ENCODE measurements at regions not wholly inside any gene's neighbourhood (a gene's known extent, or its start where the extent isn't known, plus 50 kb on each side); places are given as distances from the start of the nearest gene placed in this dataset.

DNA sequence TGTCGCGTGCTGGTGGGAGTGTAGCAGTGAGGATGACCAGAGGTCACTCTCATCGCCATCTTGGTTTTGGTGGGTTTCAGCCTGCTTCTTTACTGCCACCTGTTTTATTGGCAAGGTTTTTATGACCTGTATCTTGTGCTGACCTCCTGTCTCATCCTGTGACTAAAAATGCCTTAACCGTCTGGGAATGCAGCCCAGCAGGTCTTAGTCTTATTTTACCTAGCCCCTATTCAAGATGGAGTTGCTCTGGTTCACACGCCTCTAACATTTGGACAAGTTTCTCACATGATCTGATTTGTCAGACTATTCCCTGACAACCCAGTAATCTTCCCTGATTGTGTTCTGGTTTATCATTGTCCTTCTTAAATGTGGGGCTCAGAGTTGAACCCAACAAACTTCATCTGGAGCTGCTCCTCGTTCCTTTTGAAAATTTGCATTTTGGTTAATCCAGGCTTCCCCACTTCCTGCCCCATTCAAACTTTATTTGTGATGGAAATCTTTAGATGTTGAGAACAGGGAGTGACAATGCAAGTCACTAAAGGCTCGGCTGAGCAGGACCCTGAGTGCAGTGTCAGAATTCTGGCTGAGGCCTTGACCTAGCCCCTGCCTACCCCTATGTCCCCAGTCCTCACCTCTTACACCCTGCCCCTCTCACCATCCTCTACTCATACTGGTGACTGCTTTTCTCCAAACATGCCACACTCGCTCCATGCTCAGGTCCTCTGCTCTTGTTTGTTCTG is 226.8 kb downstream of the STIM2 start:
- TF ChIP-seq, protein P1, sequence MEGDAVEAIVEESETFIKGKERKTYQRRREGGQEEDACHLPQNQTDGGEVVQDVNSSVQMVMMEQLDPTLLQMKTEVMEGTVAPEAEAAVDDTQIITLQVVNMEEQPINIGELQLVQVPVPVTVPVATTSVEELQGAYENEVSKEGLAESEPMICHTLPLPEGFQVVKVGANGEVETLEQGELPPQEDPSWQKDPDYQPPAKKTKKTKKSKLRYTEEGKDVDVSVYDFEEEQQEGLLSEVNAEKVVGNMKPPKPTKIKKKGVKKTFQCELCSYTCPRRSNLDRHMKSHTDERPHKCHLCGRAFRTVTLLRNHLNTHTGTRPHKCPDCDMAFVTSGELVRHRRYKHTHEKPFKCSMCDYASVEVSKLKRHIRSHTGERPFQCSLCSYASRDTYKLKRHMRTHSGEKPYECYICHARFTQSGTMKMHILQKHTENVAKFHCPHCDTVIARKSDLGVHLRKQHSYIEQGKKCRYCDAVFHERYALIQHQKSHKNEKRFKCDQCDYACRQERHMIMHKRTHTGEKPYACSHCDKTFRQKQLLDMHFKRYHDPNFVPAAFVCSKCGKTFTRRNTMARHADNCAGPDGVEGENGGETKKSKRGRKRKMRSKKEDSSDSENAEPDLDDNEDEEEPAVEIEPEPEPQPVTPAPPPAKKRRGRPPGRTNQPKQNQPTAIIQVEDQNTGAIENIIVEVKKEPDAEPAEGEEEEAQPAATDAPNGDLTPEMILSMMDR (IDR thresholded peaks at IDR 0.05; ENCODE audit: insufficient read depth, low read depth, low read length): no peak
- no peak overlapping the region for H3K4me3 ChIP-seq (ENCODE audit: low read depth, low read length)
- no peak for DNase-seq (ENCODE audit: low read depth)

DNA sequence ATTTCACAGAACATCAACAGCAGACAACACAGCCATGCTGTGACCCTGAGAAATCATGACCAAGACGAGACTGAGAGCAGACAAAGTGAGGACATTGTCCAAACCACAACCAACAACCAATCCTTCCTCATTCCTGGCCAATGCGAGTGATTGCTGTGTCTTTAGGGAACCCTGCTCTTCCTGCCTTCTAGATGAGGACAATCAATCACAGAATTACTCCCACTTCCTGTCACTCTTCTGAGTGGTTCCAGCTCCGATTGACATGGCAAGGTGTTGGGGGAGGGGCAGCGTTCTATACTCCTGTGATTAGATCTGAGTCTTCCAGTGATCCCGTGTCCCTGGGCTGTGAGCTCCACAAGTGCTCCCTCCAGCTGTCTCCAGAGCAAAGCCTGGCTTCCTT is 227.8 kb downstream of the STIM2 start:
- TF ChIP-seq, protein P1 (IDR thresholded peaks at IDR 0.05; ENCODE audit: insufficient read depth, low read depth, low read length): no peak
- H3K4me3 ChIP-seq (ENCODE audit: low read depth, low read length): no peak overlapping the region
- DNase-seq (ENCODE audit: low read depth): no peak

DNA sequence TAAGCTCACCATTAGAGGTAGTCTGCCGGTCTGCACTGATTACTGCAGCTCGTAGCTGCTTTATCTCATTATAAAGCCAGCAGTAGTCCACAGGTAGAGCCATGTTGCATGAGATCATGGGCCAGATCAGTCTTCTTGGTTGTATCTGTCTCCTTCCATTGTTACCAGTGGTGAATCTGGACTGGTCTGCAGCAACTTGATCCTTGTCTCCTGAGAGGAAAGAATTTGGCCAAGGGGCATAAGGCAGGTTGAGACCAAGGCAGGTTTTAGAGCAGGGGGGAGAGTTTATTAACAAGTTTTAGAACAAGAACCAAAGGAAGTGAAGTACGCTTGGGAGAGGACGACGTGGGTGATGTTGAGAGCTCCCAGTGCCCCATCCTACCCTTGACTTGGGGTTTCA is 228.5 kb downstream of the STIM2 start:
- no peak for DNase-seq (ENCODE audit: low read depth)
- TF ChIP-seq, protein P1 (IDR thresholded peaks at IDR 0.05; ENCODE audit: insufficient read depth, low read depth, low read length): no peak
- no peak overlapping the region for H3K4me3 ChIP-seq (ENCODE audit: low read depth, low read length)

DNA sequence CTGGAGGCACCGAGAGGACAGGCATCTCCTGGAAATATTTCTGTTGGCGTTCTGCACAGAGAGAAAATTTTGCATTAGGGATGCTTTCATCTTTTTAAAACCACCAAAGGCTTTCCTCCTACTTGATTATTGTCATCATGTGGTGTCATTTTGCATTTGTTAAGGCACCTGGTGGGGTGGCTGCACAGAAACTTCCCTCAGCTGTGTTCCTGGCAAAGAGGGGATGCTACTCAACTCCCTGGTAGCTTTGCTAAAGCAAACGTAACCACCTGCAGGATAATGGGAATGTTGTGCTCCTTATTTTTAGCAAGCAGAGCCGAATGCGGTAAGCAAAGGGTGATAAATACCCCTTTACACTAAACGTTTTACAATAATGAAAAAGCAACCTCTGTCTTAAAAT is 229.8 kb downstream of the STIM2 start:
- DNase-seq (ENCODE audit: low read depth): no peak
- TF ChIP-seq, protein P1 (IDR thresholded peaks at IDR 0.05; ENCODE audit: insufficient read depth, low read depth, low read length): no peak

DNA sequence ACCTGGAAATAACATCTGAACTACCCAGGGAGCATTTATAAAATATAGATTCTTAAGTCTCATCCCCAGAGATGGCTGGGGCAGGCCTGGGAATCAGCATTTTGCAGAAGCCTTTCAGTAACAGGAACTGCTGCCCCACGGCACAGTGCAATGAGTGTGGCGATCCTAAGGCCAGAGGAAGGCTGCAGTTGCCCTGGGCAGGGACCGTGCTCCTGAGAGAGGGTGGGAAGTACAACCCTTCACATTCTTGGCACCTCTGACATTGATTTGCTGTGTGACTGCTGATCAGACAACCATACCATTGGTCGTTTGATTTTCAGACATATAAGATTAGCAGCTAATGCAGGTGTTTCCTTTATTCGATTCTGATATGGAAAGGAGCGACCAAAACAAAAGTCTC is 233.6 kb downstream of the STIM2 start:
- TF ChIP-seq, protein P1 (IDR thresholded peaks at IDR 0.05; ENCODE audit: insufficient read depth, low read depth, low read length): no peak
- no peak overlapping the region for H3K4me3 ChIP-seq (ENCODE audit: low read depth, low read length)
- no peak for DNase-seq (ENCODE audit: low read depth)

More for the DNA sequence above, 229.8 kb downstream of the STIM2 start:
- H3K4me3 ChIP-seq (ENCODE audit: low read depth, low read length): no peak overlapping the region

DNA sequence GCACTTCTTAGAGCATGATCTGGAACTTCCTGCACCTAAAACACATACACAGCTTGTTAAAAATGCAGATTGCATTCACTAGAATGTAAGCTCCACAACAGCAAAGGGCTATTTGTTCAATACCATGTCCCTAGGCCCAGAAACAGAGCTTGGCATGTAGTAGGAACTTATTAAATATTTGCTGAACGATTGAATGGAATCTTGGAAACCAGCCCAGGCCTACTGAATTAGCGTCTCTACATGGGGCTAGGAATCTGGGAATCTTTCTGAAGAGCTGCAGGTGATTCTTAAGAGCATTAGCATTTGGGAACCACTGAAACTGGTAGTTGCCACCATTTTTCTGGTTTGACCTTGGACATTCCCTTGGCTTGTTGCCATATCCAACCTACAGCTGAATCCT is 234.1 kb downstream of the STIM2 start:
- no peak for DNase-seq (ENCODE audit: low read depth)
- no peak overlapping the region for H3K4me3 ChIP-seq (ENCODE audit: low read depth, low read length)
- TF ChIP-seq, protein P1 (IDR thresholded peaks at IDR 0.05; ENCODE audit: insufficient read depth, low read depth, low read length): no peak
